Activated CD8-positive, alpha-beta memory T cell treated with anti-CD3 and anti-CD28 coated beads, Interleukin-2, amount 50 U/mL, for 4 hours (primary cell): ENCODE measurements at regions not wholly inside any gene's neighbourhood (a gene's known extent, or its start where the extent isn't known, plus 50 kb on each side); places are given as distances from the start of the nearest gene placed in this dataset.

Source experiments
- DNase-seq: peaks from one replicate; pipeline ENCODE4 v3.0.0-alpha.2; 2020

DNA sequence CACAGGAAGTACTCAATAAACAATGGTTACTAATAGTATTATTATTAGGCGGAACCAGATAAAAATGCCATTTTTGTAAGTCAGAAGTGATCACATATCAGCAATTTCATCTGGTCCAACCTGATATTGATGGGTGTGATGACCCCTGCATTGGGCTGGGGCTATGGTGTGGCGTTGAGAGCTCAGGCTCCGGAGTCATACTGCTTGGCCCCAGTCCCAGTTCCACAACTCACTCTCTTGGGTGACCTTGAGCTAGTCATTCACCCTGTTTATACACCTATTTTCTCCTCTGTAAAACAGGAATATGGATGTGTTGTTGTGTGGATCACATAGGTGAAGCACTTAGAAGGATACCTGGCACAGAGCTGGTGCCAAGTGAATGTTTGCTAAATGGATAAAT lies 229.4 kb upstream of the POU3F1 start:
- no peak for DNase-seq

DNA sequence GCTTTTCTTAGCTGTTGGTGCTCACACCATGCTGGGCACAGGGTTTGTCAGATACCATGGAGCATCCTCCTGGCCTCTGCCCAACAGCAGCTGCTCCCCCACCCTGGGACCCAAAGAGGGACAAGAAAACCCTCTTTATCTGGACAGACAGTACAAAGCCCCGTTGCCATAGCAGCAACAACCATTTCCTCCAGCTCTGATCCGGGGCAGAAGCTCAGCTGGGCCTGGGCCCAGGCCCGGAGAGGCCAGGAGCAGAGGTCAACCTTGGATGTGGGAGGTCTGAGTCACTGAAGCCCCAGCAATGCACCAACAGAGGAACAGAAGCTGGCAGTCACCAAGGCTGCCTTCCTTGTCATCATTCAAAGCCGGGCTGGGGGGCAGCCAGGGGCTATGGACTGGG lies 228.4 kb upstream of the POU3F1 start:
- DNase-seq = no peak

- no peak for DNase-seq
These were observed 226.7 kb upstream of the POU3F1 start for GRCh38 chr1:38273196-38273804.

GRCh38 chr1:38272515-38272914 lies 225.9 kb upstream of the POU3F1 start:
- DNase-seq = no peak

DNA sequence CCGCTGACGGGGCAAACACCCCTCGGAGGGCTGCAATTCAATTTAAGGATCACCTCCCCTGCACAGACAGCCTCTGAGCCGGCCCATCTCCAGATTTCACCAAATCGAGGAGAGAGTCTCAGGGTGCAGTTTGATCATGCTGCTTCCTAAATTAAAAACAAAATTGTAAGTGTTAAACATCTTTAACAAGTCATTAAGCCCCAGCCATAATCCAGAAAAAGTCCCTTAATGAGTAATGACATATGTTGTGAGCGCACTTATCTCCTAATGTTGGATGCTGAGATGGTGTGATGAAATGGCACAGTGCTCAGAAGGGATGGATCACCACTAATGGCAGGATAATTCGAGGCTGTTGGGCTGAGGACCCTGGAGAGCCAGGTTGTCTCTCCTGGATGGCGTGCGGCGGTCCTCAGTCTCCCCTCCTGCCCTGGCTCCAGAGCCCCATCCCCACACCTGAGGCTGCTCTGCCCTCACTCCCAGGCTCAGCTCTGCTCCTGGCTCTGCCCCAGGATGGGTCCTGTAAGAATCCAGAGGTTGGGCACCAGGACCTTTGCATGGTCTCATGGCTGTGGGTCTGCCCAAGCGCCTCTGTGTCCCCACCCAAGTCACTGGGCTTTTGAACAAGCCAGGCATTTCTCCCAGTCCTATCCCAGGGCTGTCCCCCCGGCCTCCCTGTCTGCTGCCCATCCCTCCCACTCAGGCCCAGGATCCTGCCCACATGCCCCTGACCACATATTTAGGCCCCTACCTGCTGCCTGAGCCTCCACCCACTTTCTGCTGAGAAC lies 224.4 kb upstream of the POU3F1 start:
- DNase-seq = no peak

DNA sequence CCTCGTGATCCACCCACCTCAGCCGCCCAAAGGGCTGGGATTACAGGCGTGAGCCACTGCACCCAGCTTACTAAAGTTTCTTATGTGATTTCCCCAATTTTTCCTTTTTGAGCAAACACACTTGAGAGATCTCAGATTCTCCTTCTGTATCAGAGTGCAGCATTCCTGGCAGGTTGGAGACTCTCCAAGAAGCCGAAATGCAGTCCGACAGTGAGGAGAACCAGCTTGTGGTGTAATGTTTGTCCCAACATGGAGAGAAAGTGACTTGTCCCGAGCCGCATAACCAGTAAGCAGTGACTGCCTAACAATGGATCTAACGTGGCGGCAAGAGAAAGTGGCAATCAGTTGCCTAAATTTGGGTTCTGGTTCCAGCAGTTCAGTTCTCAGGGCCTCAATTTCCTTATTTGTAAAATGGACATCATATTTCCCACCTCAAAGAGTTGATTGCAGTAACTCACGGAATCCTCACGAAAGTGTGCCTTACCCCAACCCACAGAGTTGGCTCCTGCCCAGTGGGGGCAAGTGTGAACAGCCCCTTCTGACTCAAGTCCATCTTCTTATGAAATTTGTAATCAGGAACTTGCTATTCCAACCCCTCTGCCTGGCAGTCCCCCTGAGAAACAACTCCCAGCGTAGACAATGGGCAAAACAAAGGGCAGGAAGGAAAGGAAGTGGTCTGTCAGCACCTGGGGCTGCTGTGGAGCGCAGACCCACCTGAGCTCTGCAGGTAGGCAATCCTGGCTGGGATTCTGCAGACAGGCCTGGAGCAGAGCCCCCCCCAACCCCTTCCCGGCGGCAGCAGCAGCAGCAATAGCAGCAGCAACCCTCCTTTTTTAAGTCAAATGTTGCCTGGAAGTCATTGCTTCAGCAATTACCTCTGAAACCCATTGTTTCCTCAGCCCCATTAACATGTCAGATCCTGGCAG lies 223.6 kb upstream of the POU3F1 start:
- no peak for DNase-seq

DNA sequence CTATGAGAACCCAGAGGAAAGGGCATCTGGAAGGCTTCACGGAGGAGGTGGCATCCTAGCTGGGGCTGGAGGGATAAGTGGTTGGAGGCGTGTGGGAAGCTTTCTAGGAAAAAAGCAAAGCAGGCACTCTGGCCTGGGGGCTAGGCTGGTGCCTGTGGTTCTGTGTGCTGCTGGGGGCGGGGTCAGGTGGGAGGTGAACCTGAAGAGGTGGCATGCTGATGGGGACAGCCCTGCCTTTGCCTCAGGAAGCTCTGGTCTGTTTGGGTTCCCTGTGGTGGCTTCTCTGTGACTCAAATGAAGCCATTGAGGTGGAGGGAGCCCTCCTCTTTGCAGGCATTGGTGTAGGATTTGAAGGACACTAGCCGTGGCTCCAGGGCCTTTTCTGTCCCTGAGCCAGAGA lies 221.6 kb upstream of the POU3F1 start:
- no peak for DNase-seq

DNA sequence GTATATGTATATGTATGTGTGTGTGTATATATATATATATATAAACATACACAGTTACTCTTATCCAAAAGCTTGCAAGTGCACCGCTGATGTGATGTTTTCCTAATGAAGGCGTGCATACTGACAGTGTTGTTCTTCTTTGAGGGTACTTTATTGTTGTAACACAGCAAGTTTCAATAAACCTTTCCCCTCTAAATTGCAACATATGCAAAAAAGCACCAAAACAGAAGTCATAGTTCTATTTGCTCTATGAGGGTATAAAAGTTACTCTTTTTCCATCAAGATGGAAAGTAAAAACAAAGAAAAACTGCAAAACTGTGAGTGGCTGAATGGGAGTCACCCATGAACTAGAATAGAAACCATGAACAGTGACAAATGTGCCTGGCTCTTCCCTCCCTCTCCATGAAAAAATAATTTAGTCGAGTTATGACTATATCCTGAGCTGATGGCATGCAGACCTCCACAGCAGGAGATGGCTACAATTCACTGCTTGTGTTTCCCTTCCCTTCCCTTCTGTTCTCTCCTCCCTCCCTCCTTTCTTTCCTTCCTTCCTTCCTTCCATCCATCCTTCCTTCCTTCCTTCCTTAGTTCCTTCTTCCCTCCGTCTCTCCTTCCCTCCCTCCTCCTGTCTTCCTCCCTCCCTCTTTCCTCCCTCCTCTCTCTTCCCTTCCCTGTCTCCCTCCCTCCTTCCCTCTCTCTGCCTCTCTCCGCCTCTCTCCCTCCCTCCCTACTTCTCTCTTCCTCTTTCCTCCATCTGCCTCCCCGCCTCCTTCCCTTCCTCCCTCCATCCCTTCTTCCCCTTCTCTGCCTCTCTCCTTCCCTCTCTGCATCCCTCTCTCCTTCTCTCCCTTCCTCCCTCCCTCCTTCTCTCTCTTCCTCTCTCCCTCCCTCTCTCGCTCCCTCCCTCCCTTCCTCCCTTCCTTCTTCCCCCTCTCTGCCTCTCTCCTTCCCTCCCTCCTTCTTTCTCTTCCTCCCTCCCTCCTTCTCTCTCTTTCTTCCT lies 220.7 kb upstream of the POU3F1 start:
- no peak for DNase-seq

DNA sequence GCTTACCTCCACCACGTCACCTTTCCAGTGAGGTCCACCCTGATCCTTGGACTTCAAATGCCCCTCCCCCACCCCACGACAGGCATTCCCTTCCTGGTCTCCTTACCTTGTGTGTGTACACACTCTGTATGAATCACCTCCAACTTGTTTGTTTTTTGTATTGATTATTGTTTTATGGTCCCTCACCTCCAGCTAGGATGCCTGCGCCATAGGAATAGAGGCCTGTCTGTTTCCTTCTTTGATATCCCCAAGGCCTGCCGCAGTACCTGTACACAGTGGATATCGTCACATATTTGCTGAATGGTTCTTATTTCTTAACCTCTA lies 219.6 kb upstream of the POU3F1 start:
- no peak for DNase-seq

GRCh38 chr1:38265293-38266196 lies 219.0 kb upstream of the POU3F1 start:
- no peak for DNase-seq

GRCh38 chr1:38263438-38263837 lies 216.8 kb upstream of the POU3F1 start:
- DNase-seq = no peak

DNA sequence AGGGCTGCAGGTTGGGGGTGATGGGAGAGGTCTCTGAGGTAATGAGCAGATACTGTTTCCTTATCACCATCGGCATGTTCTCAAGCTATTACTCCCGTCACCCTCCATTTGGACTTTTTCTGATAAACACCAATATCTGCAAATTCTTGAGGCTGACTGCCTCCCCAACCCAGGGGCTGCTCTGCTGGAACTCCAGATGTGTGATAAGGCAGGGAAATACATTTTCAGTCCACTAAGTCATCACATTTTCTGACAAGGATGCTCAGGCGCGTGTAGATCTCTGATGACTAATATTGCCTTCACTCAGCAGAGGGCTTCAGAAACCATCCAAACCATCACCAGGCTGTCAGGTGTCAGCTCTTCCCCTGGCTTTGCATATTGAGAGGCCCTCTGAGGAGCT lies 215.0 kb upstream of the POU3F1 start:
- DNase-seq = no peak

DNA sequence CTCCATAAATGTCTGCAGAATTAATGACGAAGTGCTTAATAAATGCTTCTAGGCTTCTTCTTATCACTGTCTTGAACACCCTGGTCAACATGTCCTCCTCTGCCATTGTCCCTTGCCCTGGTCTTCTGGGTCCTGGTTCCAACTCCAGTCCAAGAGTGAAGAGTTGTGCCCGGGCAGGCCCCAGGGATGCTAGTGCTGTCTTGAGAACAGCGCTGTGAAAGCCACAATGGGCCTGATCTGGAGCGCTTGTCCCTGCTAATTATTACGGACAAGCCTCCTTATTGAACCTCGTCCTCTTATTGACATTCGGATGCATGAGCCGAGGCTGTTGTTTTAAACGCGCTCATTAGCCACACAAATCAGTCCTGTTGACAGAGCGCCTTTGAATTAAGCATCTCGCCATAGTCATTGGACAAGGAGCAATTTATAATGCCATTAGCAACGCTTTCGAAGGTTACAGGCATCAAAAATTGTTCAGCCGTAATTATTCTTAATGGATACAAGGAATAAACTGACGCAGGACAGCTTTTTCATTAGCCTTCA lies 211.6 kb upstream of the POU3F1 start:
- DNase-seq = no peak

DNA sequence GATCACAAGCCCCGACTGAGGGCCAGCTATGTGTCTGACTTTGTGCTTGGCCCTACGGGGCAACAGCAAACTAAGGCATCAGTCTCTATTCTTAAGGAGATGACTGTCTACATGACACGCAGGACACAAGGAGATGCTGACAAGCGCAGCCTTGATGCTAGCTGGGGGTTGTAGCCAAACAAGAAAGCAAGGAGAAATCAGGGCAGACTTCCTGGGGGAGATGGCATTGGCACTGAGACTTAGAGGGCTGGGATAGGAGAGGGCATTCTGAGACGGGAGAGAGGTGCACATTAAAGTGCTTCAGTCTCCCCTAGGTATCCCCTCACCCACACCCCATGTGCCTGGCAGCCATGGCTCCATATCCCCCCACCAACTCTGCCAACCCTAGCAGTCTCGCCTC lies 210.8 kb upstream of the POU3F1 start:
- no peak for DNase-seq

DNA sequence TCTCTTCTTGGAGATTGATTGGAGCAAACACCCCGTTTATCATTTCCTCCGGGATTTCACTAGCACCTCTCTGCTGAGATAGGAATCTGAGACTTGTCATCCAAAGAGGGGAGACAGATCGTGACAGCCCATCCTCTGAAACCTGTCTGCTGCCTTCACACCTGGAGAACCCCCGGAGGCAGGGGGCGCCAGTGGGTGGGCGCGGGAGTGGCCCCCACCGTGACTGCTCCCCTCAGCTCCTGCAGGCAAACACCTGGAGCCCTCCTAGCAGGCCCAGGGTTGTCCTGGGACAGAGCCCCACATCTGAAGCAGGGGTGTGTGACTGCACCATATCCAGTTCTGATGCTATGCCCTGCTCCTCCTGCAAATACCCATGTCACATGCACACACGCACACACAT lies 209.5 kb upstream of the POU3F1 start:
- DNase-seq = no peak

DNA sequence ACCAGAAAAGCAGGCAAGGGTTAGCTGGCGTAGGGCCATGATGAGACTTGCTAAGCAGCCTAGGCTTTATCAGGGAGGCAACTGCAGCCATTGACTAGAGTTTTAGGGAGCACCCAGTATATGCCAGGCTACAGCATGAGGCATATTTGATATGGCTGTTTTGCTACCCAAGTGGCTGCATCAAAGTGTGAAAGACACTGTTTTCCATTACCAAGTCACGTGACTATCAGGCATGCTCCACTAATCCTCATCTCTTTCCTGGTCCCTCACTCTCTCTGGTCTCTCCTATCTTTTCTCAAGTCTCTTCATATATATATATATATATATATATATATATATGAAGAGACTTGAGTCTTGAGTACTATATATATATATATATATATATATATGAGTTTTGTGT lies 206.7 kb upstream of the POU3F1 start:
- no peak for DNase-seq

DNA sequence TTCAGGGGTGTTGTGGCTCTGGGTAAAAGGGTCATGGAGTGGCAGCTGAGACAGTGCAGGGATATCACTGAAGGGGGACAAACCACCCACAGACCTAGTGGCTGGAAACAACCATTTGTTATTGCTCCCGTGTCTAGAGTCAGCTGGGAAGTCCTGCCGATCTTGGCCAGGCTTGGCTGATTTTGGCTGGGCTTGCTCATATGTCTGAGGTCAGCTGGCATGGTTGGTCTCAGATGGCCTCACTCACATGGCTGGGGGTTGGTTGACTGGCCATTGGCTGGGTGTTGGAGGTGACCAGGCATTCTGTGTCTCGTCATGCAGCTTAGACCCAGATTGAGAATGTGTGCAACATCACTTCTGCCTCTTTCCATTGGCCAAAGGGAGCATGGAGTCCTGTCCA lies 203.8 kb upstream of the POU3F1 start:
- DNase-seq = no peak

DNA sequence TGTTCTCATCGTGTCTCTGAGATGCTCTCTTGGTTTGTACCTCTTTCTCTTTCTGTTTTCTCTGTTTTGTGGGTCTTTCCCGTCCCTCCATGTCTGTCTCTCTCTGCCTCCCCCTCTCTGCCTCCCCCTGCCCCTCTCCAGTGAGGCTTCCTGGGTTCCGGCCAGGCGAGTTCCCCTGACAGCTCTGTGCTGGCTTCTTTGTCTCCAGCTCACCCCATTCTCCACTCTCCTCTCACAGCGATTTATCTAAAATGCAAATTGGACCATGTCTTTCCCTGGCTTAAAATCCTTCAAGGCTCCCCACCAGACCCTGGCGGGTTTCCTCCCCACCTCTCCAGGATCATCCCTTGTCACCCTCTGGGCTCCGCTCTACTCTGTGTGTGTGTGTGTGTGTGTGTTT lies 202.4 kb upstream of the POU3F1 start:
- no peak for DNase-seq

- DNase-seq = no peak
These were observed 200.7 kb upstream of the POU3F1 start for GRCh38 chr1:38246955-38247952.
